OCI-LY7 (cell line): ENCODE measurements at regions not wholly inside any gene's neighbourhood (a gene's known extent, or its start where the extent isn't known, plus 50 kb on each side); places are given as distances from the start of the nearest gene placed in this dataset.
"Not testable (repeated sequence)": the region's sequence is repeated elsewhere in the genome, so short reads cannot be mapped to it uniquely, and the experiment has no call there.

Source experiments
- BruUV-seq: library from RNA; stranded (reverse); fragments of 400-500 nt; replicated peaks from 2 replicates; lab custom pipeline; 2021; lab: Mats Ljungman, UMichigan
- CTCF ChIA-PET: fragments of 300-600 bp; sonication (Branson Sonifier 250); formaldehyde crosslinking; loops from one replicate; lab custom pipeline; 2022; ENCODE audit warnings: antibody characterized with exemption; ENCODE audit not compliant: unreplicated experiment; lab: Charles Lee
- POLR2A ChIA-PET: fragments of 300-600 bp; sonication (Branson Sonifier 250); formaldehyde crosslinking; loops from one replicate; lab custom pipeline; 2022; ENCODE audit warnings: antibody characterized with exemption; lab: Charles Lee
- DNase-seq: peaks from one replicate; pipeline ENCODE4 v3.0.0-alpha.2; 2015; ENCODE audit warnings: low spot score
- H2AFZ ChIP-seq: fragments of 200-600 bp; sonication (generic), shearing (Covaris generic); 2 replicates; pipeline ENCODE4 v1.6.1; 2014; ENCODE audit warnings: mild to moderate bottlenecking, antibody characterized with exemption, low read length, moderate library complexity
- H3K27ac ChIP-seq: fragments of 200-600 bp; sonication (generic); 2 replicates; pipeline ENCODE4 v1.5.1; 2014; ENCODE audit warnings: mixed run types, low read depth, mild to moderate bottlenecking, moderate library complexity, low read length, inconsistent platforms; ENCODE audit not compliant: poor library complexity, severe bottlenecking
- H3K36me3 ChIP-seq: fragments of 200-600 bp; sonication (generic); 2 replicates; pipeline ENCODE4 v1.6.1; 2014; ENCODE audit warnings: mild to moderate bottlenecking, antibody characterized with exemption, low read length, moderate library complexity, mixed read lengths; ENCODE audit not compliant: insufficient read depth
- H3K4me1 ChIP-seq: fragments of 200-600 bp; sonication (generic); 2 replicates; pipeline ENCODE4 v1.5.1; 2014; ENCODE audit warnings: mild to moderate bottlenecking, low read length; ENCODE audit not compliant: insufficient read depth, poor library complexity, severe bottlenecking
- H3K4me2 ChIP-seq: fragments of 200-600 bp; sonication (generic); 2 replicates; pipeline ENCODE4 v1.6.1; 2014; ENCODE audit warnings: mild to moderate bottlenecking, low read length
- H3K4me3 ChIP-seq: fragments of 200-600 bp; sonication (generic); 2 replicates; pipeline ENCODE4 v1.5.1; 2014; ENCODE audit warnings: mild to moderate bottlenecking, low read depth, low read length; ENCODE audit not compliant: poor library complexity, severe bottlenecking
- H3K79me2 ChIP-seq: fragments of 200-600 bp; sonication (generic); 2 replicates; pipeline ENCODE4 v1.6.1; 2016; ENCODE audit warnings: low read depth, mild to moderate bottlenecking, low read length, moderate library complexity, mixed read lengths; ENCODE audit not compliant: insufficient read depth
- H3K9me2 ChIP-seq: fragments of 200-600 bp; sonication (generic); 2 replicates; pipeline ENCODE4 v1.6.1; 2016; ENCODE audit warnings: mild to moderate bottlenecking, low read length, mixed read lengths; ENCODE audit not compliant: insufficient read depth
- H3K9me3 ChIP-seq: fragments of 200-600 bp; sonication (generic); 2 replicates; pipeline ENCODE4 v1.6.1; 2014; ENCODE audit warnings: mild to moderate bottlenecking, mixed run types, low read length, mixed read lengths
- H4K20me1 ChIP-seq: fragments of 200-600 bp; sonication (generic); 2 replicates; pipeline ENCODE4 v1.6.1; 2014; ENCODE audit warnings: mild to moderate bottlenecking, antibody characterized with exemption, low read length, moderate library complexity, mixed read lengths; ENCODE audit not compliant: insufficient read depth
- CTCF ChIP-seq: fragments of 200-600 bp; sonication (generic); conservative IDR thresholded peaks from 2 replicates; pipeline ENCODE4 v1.5.1; 2014; ENCODE audit warnings: mild to moderate bottlenecking, antibody characterized with exemption, low read length, moderate library complexity, mixed read lengths
- EZH2phosphoT487 ChIP-seq: fragments of 200-600 bp; sonication (generic); IDR thresholded peaks from 2 replicates; pipeline ENCODE4 v1.6.1; 2018; ENCODE audit warnings: low read depth, borderline replicate concordance, mild to moderate bottlenecking, mixed run types, antibody characterized with exemption, low read length, moderate library complexity, mixed read lengths
- intact Hi-C: fragments of 100-400 bp; cut with micrococcal nuclease; formaldehyde crosslinking; loops from one replicate; pipeline ENCODE4 v1.10.0; 2022; ENCODE audit not compliant: unreplicated experiment

DNA sequence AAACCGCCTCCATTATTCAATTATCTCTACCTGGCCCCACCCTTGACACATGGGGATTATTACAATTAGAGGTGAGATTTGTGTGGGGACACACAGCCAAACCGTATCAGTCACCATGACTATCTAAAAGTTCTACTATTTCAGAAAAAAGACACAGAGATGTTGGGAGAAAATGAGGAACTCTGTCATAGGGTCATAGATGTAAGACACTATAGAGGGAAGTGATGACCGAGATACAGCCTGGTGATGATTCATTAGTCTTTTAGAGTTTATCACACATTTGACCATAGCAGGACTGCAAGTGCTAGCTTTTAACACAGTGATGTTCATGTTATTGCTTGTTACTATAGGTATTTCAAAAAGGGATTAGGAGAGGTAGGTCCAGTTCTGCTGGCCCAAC lies 357.0 kb upstream of the AADAT start:
- no peak overlapping the region for H3K4me2 ChIP-seq
- ChIA-PET POLR2A (no interaction called here), CTCF (no interaction called here)
- no peaks in the 10 kb centered on the region for H3K4me1 ChIP-seq
- no peak overlapping the region for H3K27ac ChIP-seq
- H3K36me3 ChIP-seq, result no peaks in the 10 kb centered on the region
- intact Hi-C loops, result no loop called here
- no peak overlapping the region for H2AFZ ChIP-seq
- no peak for TF ChIP-seq CTCF
- TF ChIP-seq EZH2phosphoT487, result no peak
- DNase-seq, result no peak
- no peaks in the 10 kb centered on the region for H3K9me3 ChIP-seq
- H3K4me3 ChIP-seq, result no peak overlapping the region
- no peaks in the 10 kb centered on the region for H4K20me1 ChIP-seq
- no peaks in the 10 kb centered on the region for H3K79me2 ChIP-seq
- no peaks in the 10 kb centered on the region for H3K9me2 ChIP-seq
- BruUV-seq, result no TSS peak

- H3K4me2 ChIP-seq, H3K27ac ChIP-seq, H3K79me2 ChIP-seq, H3K9me2 ChIP-seq, BruUV-seq, H3K4me1 ChIP-seq, H2AFZ ChIP-seq, H4K20me1 ChIP-seq, intact Hi-C loops, DNase-seq, CTCF ChIA-PET, H3K36me3 ChIP-seq, H3K4me3 ChIP-seq, H3K9me3 ChIP-seq: not testable (repeated sequence)
- POLR2A ChIA-PET, result interaction anchor here (0.5 kb wide), 1 partner anchor 594 kb away, joined by 4 read pairs; no protein-coding TSS in a partner anchor
These were observed 351.4 kb upstream of the AADAT start for GRCh38 chr4:170441146-170441545.

- no peak overlapping the region for H2AFZ ChIP-seq
- H3K4me3 ChIP-seq, result no peak overlapping the region
- CTCF ChIA-PET, result no interaction called here
- no peaks in the 10 kb centered on the region for H3K9me3 ChIP-seq
- no peaks in the 10 kb centered on the region for H3K79me2 ChIP-seq
- H3K4me1 ChIP-seq, result no peaks in the 10 kb centered on the region
- BruUV-seq, result no TSS peak
- H4K20me1 ChIP-seq, result no peaks in the 10 kb centered on the region
- no peaks in the 10 kb centered on the region for H3K36me3 ChIP-seq
- intact Hi-C loops, result no loop called here
- H3K4me2 ChIP-seq, result no peak overlapping the region
- TF ChIP-seq CTCF (no peak), EZH2phosphoT487 (no peak)
- POLR2A ChIA-PET, result no interaction called here
- H3K9me2 ChIP-seq, result no peaks in the 10 kb centered on the region; the same call in 1 of the 2 replicates
- DNase-seq, result no peak
- no peak overlapping the region for H3K27ac ChIP-seq
These were observed 339.2 kb upstream of the AADAT start for GRCh38 chr4:170428929-170429328.
